ENCODE measurements at regions not wholly inside any gene's neighbourhood (a gene's known extent, or its start where the extent isn't known, plus 50 kb on each side); places are given as distances from the start of the nearest gene placed in this dataset.

DNA sequence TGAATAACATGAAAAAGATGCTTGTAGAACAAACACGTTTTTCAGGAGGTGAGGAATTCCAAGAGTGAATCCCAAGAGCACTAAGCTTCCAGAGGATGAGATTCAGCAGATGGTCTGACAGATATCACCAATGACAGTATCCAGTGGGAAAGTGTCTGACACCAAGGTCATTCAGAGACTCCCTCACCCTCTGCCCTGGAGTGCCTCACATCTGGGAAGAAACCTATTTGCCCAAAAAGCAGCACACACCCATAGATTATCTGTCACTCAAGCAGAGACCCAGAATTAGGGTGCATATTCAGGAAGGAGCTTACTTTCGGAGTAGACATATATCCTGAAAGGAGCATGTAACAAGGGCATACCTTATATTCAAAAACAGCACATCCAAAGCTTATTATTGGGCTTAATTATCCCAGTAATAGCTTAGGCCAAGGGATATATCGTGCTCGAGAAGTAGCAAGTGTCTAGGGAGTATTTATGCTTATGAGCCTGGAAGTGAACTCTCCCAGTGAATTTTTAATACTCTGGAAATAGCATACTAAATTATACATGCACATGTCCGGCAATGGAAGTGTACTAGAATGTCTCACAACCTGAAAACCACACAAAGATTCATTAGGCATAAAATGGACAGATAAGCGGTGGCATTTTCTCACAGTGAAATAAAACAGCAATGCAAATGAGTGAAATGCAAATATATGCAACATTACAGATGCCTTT is 998.1 kb upstream of the TMEM132C start:
- DNase-seq (ENCODE audit: low read depth) = no peak

DNA sequence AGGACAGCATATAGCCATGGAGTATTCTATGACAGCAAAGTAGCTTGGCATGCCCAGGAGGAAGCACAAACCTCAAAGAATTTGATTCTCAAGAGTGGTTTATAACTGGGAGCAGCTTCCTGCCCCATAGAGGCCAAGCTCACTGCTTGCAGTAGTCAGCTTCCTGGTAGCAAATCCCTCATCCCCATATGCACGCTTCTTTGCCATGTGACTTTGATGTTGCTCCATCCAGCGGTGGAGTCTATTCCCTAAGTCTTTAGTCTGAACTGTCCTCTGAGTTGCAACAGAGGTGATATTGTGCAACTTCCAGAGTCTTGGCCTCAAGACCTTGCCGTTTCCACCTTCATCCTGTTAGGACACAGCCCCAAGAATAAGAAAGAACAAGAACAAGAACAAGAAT is 996.8 kb upstream of the TMEM132C start:
- no peak for DNase-seq (ENCODE audit: low read depth)

DNA sequence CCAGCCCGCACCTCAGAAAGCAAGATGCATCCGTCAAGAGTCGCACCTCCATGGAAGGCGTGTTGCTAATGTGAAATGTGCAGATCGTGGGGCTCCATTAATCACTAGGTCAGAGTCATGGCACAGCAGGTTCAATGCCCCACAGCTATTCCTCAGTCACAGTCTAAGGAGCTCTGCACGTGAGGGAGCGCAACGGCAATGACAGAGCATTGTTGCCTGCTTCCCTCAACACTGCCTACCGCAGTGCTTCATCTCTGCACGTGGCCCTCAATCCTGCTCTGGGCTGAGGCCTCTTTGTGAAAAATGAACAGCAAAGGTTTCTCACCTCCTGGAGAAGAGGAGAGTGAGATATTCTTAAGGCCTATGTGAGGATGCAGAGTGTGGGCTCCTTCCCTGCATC is 995.2 kb upstream of the TMEM132C start:
- DNase-seq (ENCODE audit: low read depth) = no peak

DNA sequence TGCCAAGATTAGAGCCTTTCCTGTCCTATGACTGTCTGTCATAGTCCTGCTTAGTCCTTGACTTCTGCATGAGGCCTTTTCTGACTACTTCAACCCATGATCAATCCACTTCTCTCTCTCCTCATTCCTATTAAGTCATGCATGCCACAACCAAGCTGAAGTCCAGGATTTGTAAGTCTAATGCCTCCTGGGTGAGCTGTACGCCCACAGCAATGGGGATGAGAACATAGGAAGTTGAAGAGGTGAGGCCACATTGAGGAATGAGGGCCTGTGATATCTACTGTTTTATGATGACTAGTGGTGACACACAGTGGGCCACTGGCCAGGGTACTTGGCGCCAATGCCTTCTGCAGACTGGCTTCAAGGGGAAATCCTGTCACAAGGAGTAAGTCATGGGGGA is 994.1 kb upstream of the TMEM132C start:
- no peak for DNase-seq (ENCODE audit: low read depth)

DNA sequence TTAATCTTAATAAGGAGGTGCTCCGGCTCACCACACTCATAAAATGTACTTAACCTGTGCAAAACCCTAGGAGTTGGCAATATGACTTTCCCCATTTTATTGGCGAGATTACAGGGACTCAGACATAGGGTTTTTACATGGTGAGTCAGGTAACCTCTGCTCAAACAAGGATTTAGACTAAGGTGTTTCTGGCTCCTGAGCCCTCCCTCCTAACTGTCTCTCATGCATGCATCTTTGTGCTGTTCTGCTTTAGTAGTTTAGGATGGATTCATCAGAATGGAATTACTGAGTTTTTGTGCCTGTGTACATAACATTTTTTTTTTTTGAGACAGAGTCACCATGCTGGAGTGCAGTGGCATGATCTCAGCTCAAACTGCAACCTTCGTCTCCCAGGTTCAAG is 993.3 kb upstream of the TMEM132C start:
- DNase-seq (ENCODE audit: low read depth) = no peak

DNA sequence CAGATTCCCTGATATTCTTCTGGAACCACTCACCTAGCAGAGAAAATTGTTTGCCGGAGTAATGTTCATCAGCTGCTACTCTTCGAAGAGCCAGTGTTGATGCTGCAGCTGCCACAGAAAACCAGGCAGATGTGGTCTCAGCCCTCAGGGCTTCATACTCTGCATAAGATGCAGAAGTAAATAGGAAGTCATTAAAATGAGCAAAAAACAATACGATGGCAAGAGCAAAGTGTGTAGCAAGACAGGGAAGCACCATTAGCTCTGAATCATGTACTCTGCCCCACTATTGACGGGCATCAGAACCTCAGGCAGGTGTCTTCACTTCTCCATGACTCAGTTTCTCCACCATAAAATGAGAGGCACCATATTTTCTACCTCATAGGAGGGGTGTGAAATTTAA is 991.6 kb upstream of the TMEM132C start:
- no peak for DNase-seq (ENCODE audit: low read depth)

DNA sequence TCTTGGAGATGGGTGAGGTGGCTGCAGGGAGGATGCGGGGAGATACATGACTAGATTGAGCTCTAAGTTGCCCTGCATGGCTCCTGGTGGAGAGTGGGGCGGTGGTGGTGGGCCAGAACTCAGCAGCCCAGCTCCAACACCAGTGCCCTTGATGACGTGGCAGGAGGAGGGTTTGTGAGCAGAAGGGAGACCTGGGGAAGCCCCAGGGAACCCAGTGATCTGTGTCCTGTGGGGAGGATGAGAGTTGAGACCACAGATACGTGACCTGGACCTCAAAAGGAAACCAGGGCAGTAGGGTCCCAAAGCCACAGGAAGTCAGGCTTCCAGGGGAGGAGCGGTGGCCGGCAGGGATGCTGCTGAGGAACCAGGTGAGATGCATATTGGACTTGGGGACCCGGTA is 989.1 kb upstream of the TMEM132C start:
- DNase-seq (ENCODE audit: low read depth) = no peak

DNA sequence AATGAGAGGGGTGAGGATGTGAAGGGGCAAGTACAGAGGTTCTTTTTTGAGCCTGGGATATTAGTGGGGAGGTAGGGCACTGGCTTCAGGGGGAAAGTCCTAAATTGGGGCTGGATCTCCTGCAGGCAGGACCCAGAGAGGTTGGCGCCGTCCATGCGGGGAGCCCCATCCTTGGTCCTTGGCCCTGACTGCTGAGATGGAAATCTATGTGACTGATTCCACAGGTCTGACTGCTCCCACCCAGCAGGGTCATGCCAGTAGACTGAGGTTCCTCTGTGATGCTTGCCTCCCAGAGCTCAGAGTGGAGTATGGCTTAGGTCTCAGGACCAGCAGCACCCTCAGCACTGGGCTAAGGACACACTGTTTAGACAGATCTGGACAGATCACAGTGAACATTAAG is 988.6 kb upstream of the TMEM132C start:
- no peak for DNase-seq (ENCODE audit: low read depth)

DNA sequence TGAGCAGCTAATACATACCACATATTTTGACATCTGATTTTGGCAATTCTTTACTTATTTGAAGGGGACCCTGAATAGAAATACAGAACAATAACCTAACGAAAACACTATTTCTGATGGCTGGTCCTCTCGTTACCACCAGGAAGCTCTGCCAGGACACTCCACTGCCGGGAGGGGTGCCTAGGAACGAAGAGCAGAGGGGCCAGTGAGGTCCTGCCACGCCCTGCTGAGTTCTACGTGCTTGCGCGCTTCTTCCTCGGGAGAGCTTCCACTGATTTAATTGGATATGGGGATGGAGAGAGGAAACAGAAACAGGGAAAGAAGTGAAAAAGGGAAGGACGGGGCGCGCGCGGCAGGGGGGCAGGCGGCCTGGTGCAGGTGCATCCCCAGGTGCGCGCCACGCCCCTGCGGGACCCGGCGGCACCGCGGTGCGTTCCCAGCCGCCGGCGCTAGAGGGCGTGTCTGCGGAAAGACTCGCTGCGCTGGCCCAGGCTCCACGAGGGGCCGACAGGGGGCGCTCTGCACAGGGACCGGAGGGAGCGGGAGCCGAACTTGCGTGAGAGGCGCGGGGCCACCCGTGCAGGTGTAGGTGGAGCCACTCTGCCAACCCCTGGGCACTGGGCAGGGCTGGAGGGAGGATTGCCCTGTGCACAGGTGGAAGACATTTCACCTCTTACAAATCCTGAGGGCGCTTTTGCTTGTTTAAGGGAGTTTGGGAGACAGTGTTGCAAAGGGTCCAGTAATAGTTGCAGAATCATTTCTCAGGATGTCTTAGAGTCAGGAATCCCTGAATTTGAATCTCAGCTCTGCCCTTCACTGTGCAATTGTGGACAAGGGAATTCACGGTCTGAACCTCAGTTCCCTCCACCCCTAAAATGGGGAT is 986.3 kb upstream of the TMEM132C start:
- DNase-seq (ENCODE audit: low read depth) = peak; percentile 15

DNA sequence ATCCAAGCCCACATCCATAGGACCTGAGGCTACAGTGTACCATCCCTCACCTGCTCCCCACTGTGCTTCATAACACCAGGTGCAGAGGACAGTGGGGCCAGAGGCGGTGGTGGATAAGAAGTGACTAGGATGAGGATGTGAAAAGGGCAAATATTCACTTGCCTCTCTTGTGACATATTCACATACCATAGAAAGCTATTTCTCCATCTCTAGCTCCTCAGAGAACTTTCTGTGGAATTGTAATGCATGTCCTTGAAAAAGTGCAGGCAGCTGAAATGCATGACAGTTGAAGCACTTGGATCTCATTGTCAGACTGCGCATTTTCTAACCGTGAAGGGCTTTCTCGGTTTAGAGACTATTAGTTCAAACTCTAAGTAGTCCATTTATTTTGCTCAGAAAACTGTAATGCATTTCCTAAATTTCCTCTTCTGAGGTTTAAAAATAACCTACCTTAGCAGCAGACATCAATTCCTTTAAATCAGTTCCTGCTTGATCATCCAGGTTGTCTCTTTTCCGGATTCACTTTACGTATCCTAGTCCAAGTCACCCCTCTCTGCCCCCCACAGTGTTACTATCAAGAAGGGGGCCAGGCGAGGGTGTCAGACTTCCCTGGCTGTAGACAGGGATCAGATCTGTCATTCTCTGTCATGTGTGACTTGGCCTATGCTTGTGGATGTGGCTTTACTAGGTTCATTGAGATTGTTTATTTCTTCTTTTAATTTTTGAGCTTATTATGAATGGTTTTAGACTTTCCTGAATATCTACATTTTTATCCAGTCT is 984.0 kb upstream of the TMEM132C start:
- no peak for DNase-seq (ENCODE audit: low read depth)

DNA sequence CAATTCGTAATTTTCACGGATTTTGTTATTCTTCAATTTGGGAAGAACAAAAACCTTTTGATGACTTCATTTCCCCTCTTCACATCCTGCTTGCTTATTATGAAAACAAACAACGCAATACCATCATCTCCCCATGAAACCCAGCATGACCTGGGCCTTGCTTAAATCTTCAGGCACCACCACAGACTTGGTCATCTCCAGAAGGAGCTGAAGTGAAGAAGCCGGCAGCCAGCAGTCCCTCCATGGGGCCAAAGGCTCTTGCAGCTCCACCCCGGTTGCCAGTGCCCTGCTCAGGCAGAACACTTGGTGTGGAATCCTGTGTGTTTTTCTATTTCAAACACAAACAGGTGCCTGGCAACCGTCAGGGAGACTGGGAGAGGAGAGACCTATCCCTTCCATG is 982.9 kb upstream of the TMEM132C start:
- no peak for DNase-seq (ENCODE audit: low read depth)

DNA sequence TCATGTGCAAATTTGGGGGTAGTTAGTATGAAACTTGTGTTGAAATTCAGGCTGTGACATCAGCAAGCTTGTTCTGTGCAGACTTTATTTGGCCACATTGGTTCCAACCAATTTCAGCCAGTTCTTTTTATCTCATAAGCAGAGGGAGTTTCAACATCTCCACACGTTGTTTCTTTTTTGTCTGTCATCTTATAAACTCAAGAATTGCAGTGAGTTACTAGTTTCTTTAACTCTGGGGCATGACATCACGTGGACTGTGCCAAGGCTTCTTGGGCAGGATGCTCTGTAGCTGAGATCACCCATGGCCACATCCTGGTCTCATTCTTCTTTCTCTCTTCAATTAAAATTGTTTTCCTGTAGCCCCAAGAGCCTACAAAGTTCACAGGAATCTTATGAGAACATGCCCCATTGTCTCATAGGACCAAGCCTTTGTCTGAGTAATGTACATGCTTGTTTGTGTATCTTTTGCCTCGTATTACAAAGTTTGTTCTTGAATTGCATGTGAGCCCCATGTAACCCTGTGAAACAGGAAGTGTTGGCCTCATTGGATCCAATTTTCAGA is 982.0 kb upstream of the TMEM132C start:
- DNase-seq (ENCODE audit: low read depth) = no peak

DNA sequence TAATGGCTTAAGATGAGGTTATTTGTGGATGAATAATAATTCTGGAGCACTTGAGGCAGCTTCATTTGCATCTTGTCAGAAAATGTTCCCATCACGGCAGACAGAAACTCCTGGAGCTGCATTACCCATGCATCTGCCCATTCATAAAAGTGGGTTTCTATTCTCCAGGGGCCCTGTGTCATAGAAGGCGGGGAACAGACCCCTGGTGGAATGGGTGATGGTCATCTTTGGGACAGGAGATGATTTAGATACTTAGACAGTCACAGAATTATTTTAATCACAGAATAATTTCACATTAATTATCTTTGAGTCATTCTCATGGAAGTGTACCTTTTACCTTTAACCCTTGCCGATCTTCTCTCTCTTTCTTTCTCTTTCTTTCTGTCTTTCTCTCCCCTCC is 980.7 kb upstream of the TMEM132C start:
- no peak for DNase-seq (ENCODE audit: low read depth)

DNA sequence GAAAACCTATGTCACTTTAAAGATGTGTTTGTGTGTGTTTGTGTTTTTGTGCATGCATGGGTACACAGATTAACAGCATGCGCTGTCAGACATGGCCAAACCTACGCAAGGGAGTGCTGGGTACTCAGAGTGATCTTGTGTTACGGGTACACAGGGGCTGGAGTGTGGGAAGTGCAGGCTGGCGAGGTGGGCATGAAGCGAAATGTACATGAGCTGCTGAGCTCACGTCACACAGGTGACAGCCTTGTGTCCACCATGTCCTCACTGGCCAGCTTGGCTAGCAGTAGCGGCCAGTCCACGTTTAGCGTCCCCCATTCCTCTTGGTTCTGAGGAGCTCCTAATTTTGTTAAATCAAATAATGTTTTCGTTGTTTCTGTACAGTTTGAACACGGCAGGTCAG is 979.7 kb upstream of the TMEM132C start:
- DNase-seq (ENCODE audit: low read depth) = no peak

DNA sequence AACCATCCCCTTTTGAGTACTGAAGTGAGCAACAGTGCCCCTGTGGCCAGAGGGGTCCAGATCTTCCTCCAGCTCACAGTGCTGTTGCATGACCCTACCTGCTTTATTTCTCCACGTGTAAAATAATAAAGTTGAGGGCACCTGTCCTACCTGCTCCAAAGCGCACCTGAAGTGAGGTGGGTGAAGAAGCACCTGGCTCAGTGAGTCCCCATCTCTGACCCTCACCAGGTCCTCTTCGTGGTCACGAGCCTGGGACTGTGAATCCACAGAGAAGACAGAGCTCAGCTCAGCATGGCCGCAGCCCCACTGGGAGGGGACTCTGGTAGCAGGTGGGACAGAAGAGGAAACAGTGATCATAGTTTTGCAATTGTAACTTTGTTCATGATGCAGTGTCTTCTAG is 976.7 kb upstream of the TMEM132C start:
- no peak for DNase-seq (ENCODE audit: low read depth)

DNA sequence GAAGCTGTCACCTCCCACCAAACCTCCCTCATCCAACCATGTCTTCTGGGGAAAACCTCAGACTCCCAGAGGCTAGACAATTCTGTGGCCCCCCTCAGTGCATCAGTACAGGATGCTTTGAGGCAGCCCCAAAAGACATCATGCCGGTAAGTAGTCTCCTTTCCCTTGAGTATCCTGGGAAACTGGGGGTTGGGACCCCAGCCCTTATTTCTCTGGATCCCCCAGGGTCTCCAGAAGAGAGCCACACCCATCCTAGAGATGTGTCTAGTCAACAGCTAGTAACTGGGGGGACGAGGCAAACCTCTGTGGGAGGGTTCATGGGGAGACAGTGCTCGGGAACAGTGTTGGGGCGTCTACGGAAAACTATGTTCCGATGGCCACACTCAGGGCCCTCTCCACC is 974.2 kb upstream of the TMEM132C start:
- DNase-seq (ENCODE audit: low read depth) = no peak

DNA sequence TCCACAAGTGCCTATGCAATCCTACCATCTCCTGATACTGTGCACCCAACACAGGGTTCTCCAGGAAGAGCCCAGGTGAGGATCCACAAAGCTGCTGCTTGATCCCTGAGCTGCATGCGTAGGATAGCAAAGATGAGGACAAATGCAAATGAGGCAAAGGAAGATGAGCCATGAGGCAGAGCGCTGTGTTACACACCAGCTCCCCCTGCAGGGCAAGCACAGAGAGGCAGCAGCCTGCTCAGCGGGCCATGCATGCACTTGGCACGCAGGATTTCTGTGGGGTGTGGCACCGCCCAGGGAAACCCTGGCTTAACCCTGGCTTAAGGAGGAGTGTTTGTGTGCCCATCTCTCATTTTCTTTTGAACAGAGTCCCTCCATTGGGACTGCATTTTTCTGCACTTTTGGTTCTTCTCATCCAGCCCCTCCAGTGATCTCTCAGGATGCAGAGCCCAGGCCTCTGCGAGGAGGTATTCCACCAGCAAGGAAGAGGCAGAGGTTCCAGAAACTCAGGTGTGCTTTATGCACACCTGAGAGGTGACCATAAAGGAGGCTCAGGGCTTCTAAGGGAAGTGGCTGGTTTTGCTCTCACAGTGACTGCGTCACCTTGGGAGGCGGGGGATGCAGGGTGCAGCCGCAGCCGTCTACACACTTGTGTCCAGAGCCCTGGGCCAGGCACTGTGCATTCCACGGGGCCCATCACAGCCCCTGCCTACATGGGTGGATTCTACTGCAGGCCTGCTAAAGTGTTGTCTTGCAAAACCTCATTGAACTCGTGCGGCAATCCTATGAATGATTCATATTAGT is 973.3 kb upstream of the TMEM132C start:
- DNase-seq (ENCODE audit: low read depth) = peak; percentile 5

DNA sequence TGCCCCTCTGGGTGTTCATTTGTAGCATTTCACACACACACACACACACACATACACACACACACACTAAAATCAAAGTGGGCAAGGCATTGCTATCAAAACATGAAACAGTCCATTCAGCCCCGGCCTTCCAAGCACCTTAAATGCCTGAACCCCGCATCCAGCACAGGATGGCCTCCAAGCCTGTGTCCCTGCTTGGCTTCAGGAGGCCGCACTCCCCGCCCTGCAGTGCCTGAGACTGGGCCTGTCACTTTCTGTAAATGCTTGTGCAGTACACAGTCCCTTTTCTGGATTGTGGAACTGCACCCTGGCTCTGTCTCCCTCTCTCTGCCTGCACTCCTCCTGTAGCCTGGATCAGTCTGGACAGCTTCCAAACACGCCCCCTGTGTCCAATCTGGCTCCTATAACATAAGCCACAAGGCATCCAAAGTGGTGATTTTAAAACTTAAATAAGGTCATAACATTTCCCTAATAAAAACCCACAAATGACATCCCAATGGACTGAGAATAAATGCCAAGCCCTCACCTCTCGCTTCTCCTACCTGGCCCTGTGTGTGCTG is 972.2 kb upstream of the TMEM132C start:
- DNase-seq (ENCODE audit: low read depth) = no peak

DNA sequence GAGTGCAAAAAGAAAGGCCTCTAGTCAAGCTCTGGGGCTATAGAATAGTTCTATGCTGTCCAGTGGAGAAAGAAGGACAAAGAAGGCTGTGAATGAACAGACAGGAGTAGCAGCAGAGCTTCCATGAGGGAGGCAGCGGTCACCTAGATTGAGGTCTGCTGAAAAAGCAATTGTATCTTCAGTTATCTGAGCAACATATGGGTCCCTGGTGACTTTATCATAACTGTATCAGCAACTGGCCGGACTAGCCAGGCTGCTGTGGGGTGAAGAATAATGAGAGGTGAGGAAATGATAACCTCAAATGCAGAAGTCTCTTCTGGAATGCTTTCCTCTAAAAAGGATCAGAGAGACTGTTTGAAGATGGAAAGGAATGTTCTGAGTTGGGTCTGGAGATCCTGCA is 971.3 kb upstream of the TMEM132C start:
- no peak for DNase-seq (ENCODE audit: low read depth)

DNA sequence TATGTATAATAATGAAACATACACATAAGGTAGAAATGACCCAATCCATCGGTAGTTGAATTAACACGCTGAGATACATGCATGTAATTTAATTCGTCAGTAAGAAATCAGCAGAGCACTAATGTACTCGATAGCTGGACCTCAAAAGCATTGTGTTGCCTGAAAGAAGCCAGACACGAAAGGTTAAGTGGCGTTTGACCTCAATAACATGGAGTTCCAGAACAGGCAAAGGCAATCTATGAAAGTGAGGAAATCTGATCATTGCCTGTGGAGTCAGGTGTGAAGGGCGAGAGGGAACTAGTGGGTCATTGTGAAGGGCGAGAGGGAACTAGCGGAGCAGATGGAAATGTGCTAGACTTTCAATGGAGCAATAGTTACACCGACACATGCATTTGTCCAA is 970.4 kb upstream of the TMEM132C start:
- no peak for DNase-seq (ENCODE audit: low read depth)

DNA sequence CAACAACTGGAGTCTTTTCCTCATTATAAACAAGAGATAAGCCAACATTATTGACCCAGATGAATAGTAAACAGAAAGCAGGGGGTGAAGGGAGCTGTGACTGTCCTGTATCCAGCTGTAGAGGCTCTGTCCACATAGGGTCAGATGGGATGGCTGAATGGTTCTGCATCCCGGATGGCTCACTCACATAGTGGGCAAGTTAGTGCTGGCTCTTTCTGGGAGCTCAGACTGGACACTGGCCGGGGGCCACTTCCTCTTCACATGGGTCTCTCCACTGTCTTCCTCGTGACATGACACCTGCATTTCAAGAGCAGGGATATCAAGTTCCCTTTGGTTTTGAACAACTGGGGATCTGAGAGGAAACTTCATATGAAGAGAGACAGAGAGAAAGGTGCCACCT is 969.6 kb upstream of the TMEM132C start:
- DNase-seq (ENCODE audit: low read depth) = no peak

Data from stimulated activated CD8-positive, alpha-beta memory T cell treated with anti-CD3 and anti-CD28 coated beads, Interleukin-15, amount 100 ng/mL, for 1 hour (primary cell).